HL-60/S4 (cell line): ENCODE measurements at regions not wholly inside any gene's neighbourhood (a gene's known extent, or its start where the extent isn't known, plus 50 kb on each side); places are given as distances from the start of the nearest gene placed in this dataset.

Source experiments
- in situ Hi-C: fragments of 300-500 bp; cut with MboI; formaldehyde crosslinking; loops from 2 replicates; pipeline ENCODE4 v1.14.3; 2022; ENCODE audit warnings: low sequenced_read_pairs

- in situ Hi-C loops: no loop called here
Measured at GRCh38 chr9:73841018-73841417, 656.1 kb upstream of the RORB start.

DNA sequence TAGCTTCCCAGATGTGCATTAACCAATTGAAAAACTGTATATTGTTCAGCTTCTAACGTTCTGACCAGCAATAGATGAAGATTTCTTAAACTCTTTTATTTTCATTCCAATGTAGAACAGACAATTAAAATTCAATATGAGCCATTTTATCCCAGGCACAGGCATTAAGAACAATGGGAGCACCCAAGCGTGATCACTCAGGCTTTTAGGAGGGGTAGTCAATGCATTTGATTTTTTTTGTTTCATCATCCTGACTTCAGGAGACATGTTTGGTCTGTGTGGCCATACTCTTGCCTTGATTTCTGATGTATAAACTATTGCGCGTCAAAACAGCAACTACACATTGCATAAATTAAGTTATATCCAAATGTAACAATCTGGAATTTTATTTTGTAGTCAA lies 653.0 kb upstream of the RORB start:
- in situ Hi-C loops: no loop called here

DNA sequence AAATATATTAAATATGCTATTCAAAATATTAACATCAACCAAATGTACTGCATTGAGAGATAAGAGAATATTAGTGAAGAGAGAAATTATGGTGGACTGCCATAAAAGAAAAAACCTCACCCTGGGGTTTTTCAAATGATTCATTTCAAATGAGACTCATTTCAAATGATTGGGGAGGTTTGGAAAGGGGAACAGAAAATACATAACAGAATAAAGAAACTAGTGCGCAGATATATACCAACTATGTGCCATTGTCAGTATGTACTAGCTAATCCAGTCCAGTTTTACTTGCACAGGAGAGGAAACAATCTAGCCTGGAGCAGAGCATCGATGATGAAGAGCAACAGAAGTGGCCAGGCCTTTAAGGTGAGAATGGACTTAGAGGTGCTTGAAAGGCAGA lies 651.6 kb upstream of the RORB start:
- in situ Hi-C loops: no loop called here

GRCh38 chr9:73845954-73846690 lies 651.0 kb upstream of the RORB start:
- in situ Hi-C loops: no loop called here

DNA sequence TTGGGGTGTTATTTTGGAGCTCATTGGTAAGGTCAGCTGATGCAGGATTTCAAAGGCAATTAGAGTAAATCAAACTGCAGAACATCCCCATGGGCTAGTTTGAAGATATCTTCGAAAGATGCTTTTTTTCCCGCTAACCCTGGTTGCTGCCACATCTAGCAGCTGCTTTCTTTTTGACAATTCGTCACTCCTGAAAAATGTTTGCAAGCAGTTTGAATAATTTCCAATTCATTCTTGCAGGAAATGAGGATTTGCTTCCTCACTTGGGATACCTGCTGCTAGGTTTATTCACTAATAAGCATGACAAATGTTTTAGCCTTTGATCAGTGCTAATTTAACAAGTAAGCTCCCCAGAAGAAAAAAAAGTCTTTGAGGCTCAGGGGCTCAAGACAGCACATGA lies 649.6 kb upstream of the RORB start:
- in situ Hi-C loops: no loop called here

DNA sequence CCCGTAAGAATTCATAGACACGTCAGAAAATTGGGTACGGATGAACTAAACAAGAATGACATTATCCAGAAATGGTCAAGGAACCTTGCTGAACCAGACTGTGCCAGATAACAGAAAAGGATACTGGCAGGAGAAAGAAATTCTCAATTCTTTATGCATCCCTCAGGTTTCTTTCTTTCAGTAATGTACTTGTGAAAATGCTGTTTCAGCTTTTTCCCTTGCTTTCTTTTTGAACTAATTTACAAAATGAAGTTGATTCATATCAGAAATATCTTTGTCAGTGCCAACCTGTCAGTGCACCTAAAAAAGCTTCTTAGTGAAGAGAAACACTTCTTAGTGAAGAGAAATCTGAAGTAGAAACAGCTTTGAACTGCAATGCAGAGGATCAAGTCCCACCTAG lies 643.6 kb upstream of the RORB start:
- in situ Hi-C loops: no loop called here

DNA sequence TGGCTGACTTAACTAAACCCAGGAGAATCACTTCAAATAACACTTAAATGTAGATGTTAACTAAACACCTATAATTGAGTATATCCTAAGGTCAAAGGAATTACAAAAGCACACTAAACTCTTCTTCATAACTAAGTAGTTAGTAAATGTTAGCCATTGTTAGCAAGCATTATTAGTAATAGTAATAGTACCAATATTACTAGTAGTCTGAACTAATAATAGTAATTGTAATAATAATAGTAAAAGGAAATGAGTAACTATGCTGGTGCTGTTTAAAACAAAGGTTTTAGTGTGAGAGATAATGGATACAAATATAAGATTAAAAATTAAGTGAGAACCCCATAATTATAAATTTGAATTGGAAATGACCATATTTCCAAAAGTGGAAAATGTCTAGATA lies 641.9 kb upstream of the RORB start:
- in situ Hi-C loops: no loop called here

GRCh38 chr9:73863924-73864323 lies 633.2 kb upstream of the RORB start:
- in situ Hi-C loops: no loop called here

- in situ Hi-C loops: no loop called here
Measured at GRCh38 chr9:73866451-73866850, 630.7 kb upstream of the RORB start.

GRCh38 chr9:73869264-73869663 lies 627.9 kb upstream of the RORB start:
- in situ Hi-C loops: no loop called here

DNA sequence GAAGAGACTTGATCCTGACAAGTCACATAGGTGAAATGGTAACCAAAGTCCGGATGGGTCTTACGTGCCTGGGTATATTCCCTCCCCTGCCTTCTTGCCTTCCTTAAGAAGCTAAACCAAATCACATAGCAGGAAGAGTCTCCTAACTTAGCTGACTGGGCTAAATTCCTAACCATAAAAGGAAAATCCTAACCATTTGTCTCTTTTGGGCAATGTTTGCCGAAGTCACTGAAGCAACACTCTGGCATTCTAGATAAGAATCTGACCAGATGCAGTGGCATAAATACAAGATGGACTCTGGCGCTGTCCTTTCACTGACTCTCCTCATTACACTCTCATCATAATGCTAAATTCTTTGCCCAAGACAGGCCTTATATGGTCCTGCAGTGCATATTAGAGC lies 625.5 kb upstream of the RORB start:
- in situ Hi-C loops: no loop called here

GRCh38 chr9:73872701-73873100 lies 624.4 kb upstream of the RORB start:
- in situ Hi-C loops: no loop called here

DNA sequence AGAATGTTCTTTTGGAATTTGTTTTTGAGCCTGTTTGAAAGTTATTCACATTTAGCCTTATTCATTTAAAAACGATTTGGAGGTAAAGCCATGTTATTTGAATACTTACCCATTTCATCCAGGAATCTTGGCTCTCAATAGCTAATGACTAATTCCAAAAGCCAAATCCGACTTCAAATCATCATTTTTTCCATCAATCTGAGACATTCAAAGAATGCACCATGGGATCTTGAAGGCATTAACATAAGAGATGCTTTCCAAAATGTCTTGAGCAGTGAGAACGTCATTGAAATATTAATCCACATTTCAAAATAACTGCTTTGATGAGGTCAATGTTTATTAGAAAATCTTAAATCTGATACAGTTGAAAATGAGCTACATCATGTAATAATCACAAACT lies 617.0 kb upstream of the RORB start:
- in situ Hi-C loops: no loop called here

DNA sequence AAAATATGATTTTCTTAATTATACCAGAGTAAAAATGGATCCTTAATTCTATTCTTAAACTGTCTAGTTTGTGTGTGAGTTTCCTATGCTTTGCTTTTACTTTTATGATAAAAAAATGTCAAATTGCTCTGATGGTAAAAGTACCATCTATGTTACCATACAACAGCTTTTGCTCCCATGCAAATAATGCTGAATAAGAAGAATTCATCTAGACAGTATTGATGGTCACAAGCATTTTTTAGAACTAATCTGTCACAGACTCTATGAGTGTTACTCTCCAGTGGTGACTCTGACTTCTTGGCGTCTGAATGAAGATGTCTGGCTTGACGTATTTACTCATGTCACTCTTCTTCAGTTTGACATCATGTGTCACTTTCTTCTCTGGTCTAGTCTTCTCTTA lies 608.1 kb upstream of the RORB start:
- in situ Hi-C loops: no loop called here

- in situ Hi-C loops: no loop called here
Measured at GRCh38 chr9:73890685-73891277, 606.4 kb upstream of the RORB start.

DNA sequence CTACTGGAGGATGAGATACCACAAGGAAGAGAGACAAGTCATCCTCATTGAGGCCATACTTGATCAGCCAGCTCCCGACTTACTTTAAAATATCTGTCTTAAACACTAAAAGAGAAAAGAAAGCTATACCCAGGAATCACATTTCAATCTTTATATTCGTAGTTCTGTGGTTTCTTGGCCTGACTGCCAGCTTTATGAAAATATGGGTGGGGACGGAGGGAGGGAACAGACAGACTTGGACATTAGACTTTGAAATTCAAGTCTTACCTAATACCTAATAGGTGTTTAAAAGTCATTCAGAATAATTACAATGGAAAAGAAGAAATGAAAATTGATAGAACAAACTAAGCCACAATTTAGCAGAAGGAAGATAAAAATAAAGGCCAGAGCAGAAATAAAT lies 604.8 kb upstream of the RORB start:
- in situ Hi-C loops: no loop called here

DNA sequence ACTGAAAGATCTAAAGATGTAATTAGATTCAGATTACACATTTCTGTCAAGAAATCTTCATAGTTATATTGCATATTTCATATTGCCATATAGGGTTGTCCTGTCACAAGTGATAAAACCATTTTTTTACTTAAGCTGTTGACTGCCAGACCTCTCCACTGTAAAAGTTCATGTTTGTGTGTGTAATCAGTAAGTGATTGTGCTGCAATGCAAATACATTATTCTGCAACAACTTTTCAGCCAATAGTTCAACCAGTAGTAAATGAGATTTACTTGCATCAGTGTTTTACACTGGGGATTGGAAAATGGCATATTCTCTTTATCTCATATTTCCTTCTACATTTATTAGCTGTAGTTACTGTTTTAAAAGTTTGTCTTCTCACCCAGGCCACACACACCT lies 603.9 kb upstream of the RORB start:
- in situ Hi-C loops: no loop called here

- in situ Hi-C loops: no loop called here
Measured at GRCh38 chr9:73896061-73896460, 601.1 kb upstream of the RORB start.

- in situ Hi-C loops: no loop called here
Measured at GRCh38 chr9:73906671-73907070, 590.5 kb upstream of the RORB start.

- in situ Hi-C loops: no loop called here
Measured at GRCh38 chr9:73911804-73912203, 585.3 kb upstream of the RORB start.

GRCh38 chr9:73916016-73916673 lies 581.0 kb upstream of the RORB start:
- in situ Hi-C loops: no loop called here

DNA sequence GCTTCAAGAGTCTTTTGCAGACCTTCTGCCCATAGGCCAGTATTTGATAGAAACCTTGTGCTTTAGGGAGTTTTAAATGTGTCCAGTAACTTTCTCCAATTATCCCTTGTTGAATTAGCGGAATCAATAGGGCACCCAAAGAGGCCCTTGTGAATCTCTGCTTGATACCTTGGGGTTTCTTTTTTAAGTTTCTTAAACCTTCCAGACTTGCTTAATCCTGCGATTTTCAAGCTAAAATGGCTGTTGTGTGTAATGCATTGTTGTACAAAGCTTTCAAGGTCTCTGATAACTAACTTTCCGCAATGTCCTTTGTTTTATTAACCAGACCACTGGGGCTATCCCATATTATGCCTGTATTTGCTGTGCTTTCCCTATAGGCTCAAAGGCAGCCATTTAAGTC lies 577.4 kb upstream of the RORB start:
- in situ Hi-C loops: no loop called here
